HFFc6 (cell line): ENCODE measurements at regions not wholly inside any gene's neighbourhood (a gene's known extent, or its start where the extent isn't known, plus 50 kb on each side); places are given as distances from the start of the nearest gene placed in this dataset.

Experiments
- DNase-seq: peaks from one replicate; pipeline ENCODE4 v3.0.0-alpha.2; 2018
- H3K27ac Mint-ChIP-seq: 2 replicates; pipeline ENCODE4 v1.8.0; 2020; ENCODE audit warnings: mild to moderate bottlenecking, mixed read lengths
- H3K27me3 Mint-ChIP-seq: 2 replicates; pipeline ENCODE4 v1.8.0; 2021; ENCODE audit warnings: mild to moderate bottlenecking, moderate library complexity, mixed read lengths; ENCODE audit not compliant: insufficient read depth
- H3K36me3 Mint-ChIP-seq: 2 replicates; pipeline ENCODE4 v1.8.0; 2021; ENCODE audit warnings: low read depth, mixed read lengths
- H3K4me1 Mint-ChIP-seq: 2 replicates; pipeline ENCODE4 v1.8.0; 2020; ENCODE audit warnings: low read depth, mixed read lengths
- H3K4me3 Mint-ChIP-seq: 2 replicates; pipeline ENCODE4 v1.8.0; 2020; ENCODE audit warnings: mild to moderate bottlenecking, moderate library complexity, mixed read lengths
- H3K9me3 Mint-ChIP-seq: 2 replicates; pipeline ENCODE4 v1.8.0; 2020; ENCODE audit warnings: mild to moderate bottlenecking, mixed read lengths
- CTCF ChIP-seq: fragments of 200-600 bp; sonication (generic); IDR thresholded peaks from 2 replicates; pipeline ENCODE4 v1.5.0; 2021; ENCODE audit warnings: antibody characterized with exemption, mild to moderate bottlenecking

- TF ChIP-seq CTCF, result no peak
- no peak overlapping the region for H3K4me3 Mint-ChIP-seq
- peaks cover 1% of the 10 kb centered on the region; the same call in 1 of the 2 replicates for H3K27me3 Mint-ChIP-seq
- DNase-seq, result no peak
- H3K27ac Mint-ChIP-seq, result no peak overlapping the region
- no peaks in the 10 kb centered on the region; the same call in none of the 2 replicates for H3K9me3 Mint-ChIP-seq
- no peaks in the 10 kb centered on the region for H3K4me1 Mint-ChIP-seq
- no peaks in the 10 kb centered on the region for H3K36me3 Mint-ChIP-seq
Observed at GRCh38 chrX:128653524-128654060, 601.4 kb upstream of the ACTRT1 start.

- Mint-ChIP-seq H3K36me3 (no peaks in the 10 kb centered on the region), H3K4me1 (no peaks in the 10 kb centered on the region), H3K4me3 (no peak overlapping the region), H3K27me3 (peaks cover 1% of the 10 kb centered on the region; the same call in 1 of the 2 replicates), H3K9me3 (peaks cover 14% of the 10 kb centered on the region), H3K27ac (no peak overlapping the region)
- TF ChIP-seq CTCF, result no peak
- no peak for DNase-seq
Observed at GRCh38 chrX:128650326-128650725, 598.1 kb upstream of the ACTRT1 start.

GRCh38 chrX:128634754-128635153 is 582.6 kb upstream of the ACTRT1 start:
- DNase-seq, result no peak
- Mint-ChIP-seq H3K36me3 (no peaks in the 10 kb centered on the region), H3K27me3 (no peaks in the 10 kb centered on the region), H3K4me3 (no peak overlapping the region), H3K4me1 (no peaks in the 10 kb centered on the region), H3K9me3 (no peaks in the 10 kb centered on the region; the same call in none of the 2 replicates), H3K27ac (no peak overlapping the region)
- TF ChIP-seq CTCF, result no peak

- Mint-ChIP-seq H3K4me3 (no peak overlapping the region), H3K27ac (no peak overlapping the region), H3K36me3 (no peaks in the 10 kb centered on the region), H3K9me3 (peaks cover 19% of the 10 kb centered on the region), H3K4me1 (no peaks in the 10 kb centered on the region), H3K27me3 (no peaks in the 10 kb centered on the region)
- no peak for DNase-seq
- no peak for TF ChIP-seq CTCF
Observed at GRCh38 chrX:128623361-128623760, 571.2 kb upstream of the ACTRT1 start.

- TF ChIP-seq CTCF, result no peak
- Mint-ChIP-seq H3K36me3 (no peaks in the 10 kb centered on the region), H3K27me3 (no peaks in the 10 kb centered on the region), H3K4me1 (no peaks in the 10 kb centered on the region), H3K4me3 (no peak overlapping the region), H3K9me3 (peaks cover 19% of the 10 kb centered on the region), H3K27ac (no peak overlapping the region)
- no peak for DNase-seq
Observed at GRCh38 chrX:128622296-128622695, 570.1 kb upstream of the ACTRT1 start.

- peaks cover 10% of the 10 kb centered on the region for H3K9me3 Mint-ChIP-seq
- H3K27me3 Mint-ChIP-seq, result no peaks in the 10 kb centered on the region
- no peak overlapping the region for H3K4me3 Mint-ChIP-seq
- H3K4me1 Mint-ChIP-seq, result no peaks in the 10 kb centered on the region
- no peak for DNase-seq
- H3K36me3 Mint-ChIP-seq, result no peaks in the 10 kb centered on the region
- no peak for TF ChIP-seq CTCF
- H3K27ac Mint-ChIP-seq, result no peak overlapping the region
Observed at GRCh38 chrX:128619490-128619889, 567.3 kb upstream of the ACTRT1 start.
